ENCODE measurements at regions not wholly inside any gene's neighbourhood (a gene's known extent, or its start where the extent isn't known, plus 50 kb on each side); places are given as distances from the start of the nearest gene placed in this dataset.

GRCh38 chr14:104383996-104384775 lies 195.4 kb upstream of the C14orf180 start:
- H3K9me3 ChIP-seq (ENCODE audit: control insufficient read depth in 2 of 2, low read length in 2 of 2) = peaks cover 3% of the 10 kb centered on the region in 2 donors
- H3K4me3 ChIP-seq (ENCODE audit: low read length in 2 of 2) = no peak overlapping the region
- no peaks in the 10 kb centered on the region for H3K36me3 ChIP-seq (ENCODE audit: control insufficient read depth in 2 of 2, insufficient read depth in 2 of 2, low read length in 2 of 2)
- peaks cover 6 to 7% of the 10 kb centered on the region in 2 donors for H3K27me3 ChIP-seq (ENCODE audit: control insufficient read depth in 1 of 2, insufficient read depth in 2 of 2, low read length in 2 of 2)
- no peak overlapping the region for H3K27ac ChIP-seq (ENCODE audit: low read length)
- no peaks in the 10 kb centered on the region for H3K4me1 ChIP-seq (ENCODE audit: control insufficient read depth, insufficient read depth, low read length)
- H3K9ac ChIP-seq (ENCODE audit: low read length in 2 of 2) = no peak overlapping the region

- H3K4me1 ChIP-seq (ENCODE audit: control insufficient read depth, insufficient read depth, low read length) = no peaks in the 10 kb centered on the region
- peaks cover 3% of the 10 kb centered on the region in 2 donors for H3K9me3 ChIP-seq (ENCODE audit: control insufficient read depth in 2 of 2, low read length in 2 of 2)
- no peaks in the 10 kb centered on the region for H3K36me3 ChIP-seq (ENCODE audit: control insufficient read depth in 2 of 2, insufficient read depth in 2 of 2, low read length in 2 of 2)
- H3K27ac ChIP-seq (ENCODE audit: low read length) = no peak overlapping the region
- no peak overlapping the region for H3K4me3 ChIP-seq (ENCODE audit: low read length in 2 of 2)
- no peak overlapping the region for H3K9ac ChIP-seq (ENCODE audit: low read length in 2 of 2)
- peaks cover 3 to 7% of the 10 kb centered on the region in 2 donors for H3K27me3 ChIP-seq (ENCODE audit: control insufficient read depth in 1 of 2, insufficient read depth in 2 of 2, low read length in 2 of 2)
Measured at GRCh38 chr14:104384776-104385071, 194.8 kb upstream of the C14orf180 start.

- no peak overlapping the region for H3K27ac ChIP-seq (ENCODE audit: low read length)
- peaks cover 3 to 7% of the 10 kb centered on the region in 2 donors for H3K27me3 ChIP-seq (ENCODE audit: control insufficient read depth in 1 of 2, insufficient read depth in 2 of 2, low read length in 2 of 2)
- peaks cover 3% of the 10 kb centered on the region in 2 donors for H3K9me3 ChIP-seq (ENCODE audit: control insufficient read depth in 2 of 2, low read length in 2 of 2)
- no peaks in the 10 kb centered on the region for H3K36me3 ChIP-seq (ENCODE audit: control insufficient read depth in 2 of 2, insufficient read depth in 2 of 2, low read length in 2 of 2)
- no peak overlapping the region for H3K9ac ChIP-seq (ENCODE audit: low read length in 2 of 2)
- H3K4me3 ChIP-seq (ENCODE audit: low read length in 2 of 2) = no peak overlapping the region
- H3K4me1 ChIP-seq (ENCODE audit: control insufficient read depth, insufficient read depth, low read length) = no peaks in the 10 kb centered on the region
Measured at GRCh38 chr14:104385111-104385510, 194.5 kb upstream of the C14orf180 start.

- H3K4me1 ChIP-seq (ENCODE audit: control insufficient read depth, insufficient read depth, low read length) = no peaks in the 10 kb centered on the region
- no peaks in the 10 kb centered on the region for H3K36me3 ChIP-seq (ENCODE audit: control insufficient read depth in 2 of 2, insufficient read depth in 2 of 2, low read length in 2 of 2)
- H3K27ac ChIP-seq (ENCODE audit: low read length) = no peak overlapping the region
- no peak overlapping the region for H3K9ac ChIP-seq (ENCODE audit: low read length in 2 of 2)
- peaks cover 2 to 7% of the 10 kb centered on the region in 2 donors for H3K27me3 ChIP-seq (ENCODE audit: control insufficient read depth in 1 of 2, insufficient read depth in 2 of 2, low read length in 2 of 2)
- H3K4me3 ChIP-seq (ENCODE audit: low read length in 2 of 2) = no peak overlapping the region
- peaks cover under 1 to 3% of the 10 kb centered on the region in 2 donors for H3K9me3 ChIP-seq (ENCODE audit: control insufficient read depth in 2 of 2, low read length in 2 of 2)
Measured at GRCh38 chr14:104385531-104386101, 193.9 kb upstream of the C14orf180 start.

GRCh38 chr14:104386151-104386841 lies 193.3 kb upstream of the C14orf180 start:
- H3K9ac ChIP-seq (ENCODE audit: low read length in 2 of 2) = no peak overlapping the region
- H3K4me3 ChIP-seq (ENCODE audit: low read length in 2 of 2) = no peak overlapping the region
- H3K36me3 ChIP-seq (ENCODE audit: control insufficient read depth in 2 of 2, insufficient read depth in 2 of 2, low read length in 2 of 2) = no peaks in the 10 kb centered on the region
- H3K27me3 ChIP-seq (ENCODE audit: control insufficient read depth in 1 of 2, insufficient read depth in 2 of 2, low read length in 2 of 2) = peaks cover 2 to 7% of the 10 kb centered on the region in 2 donors
- no peak overlapping the region for H3K27ac ChIP-seq (ENCODE audit: low read length)
- H3K4me1 ChIP-seq (ENCODE audit: control insufficient read depth, insufficient read depth, low read length) = no peaks in the 10 kb centered on the region
- no peaks in the 10 kb centered on the region for H3K9me3 ChIP-seq (ENCODE audit: control insufficient read depth in 2 of 2, low read length in 2 of 2)

GRCh38 chr14:104387022-104388010 lies 192.2 kb upstream of the C14orf180 start:
- Histone ChIP-seq H3K9me3 (ENCODE audit: control insufficient read depth in 2 of 2, low read length in 2 of 2) (no peaks in the 10 kb centered on the region), H3K4me3 (ENCODE audit: low read length in 2 of 2) (no peak overlapping the region), H3K9ac (ENCODE audit: low read length in 2 of 2) (no peak overlapping the region), H3K27ac (ENCODE audit: low read length) (no peak overlapping the region), H3K27me3 (ENCODE audit: control insufficient read depth in 1 of 2, insufficient read depth in 2 of 2, low read length in 2 of 2) (peaks cover 3 to 7% of the 10 kb centered on the region in 2 donors), H3K4me1 (ENCODE audit: control insufficient read depth, insufficient read depth, low read length) (no peaks in the 10 kb centered on the region), H3K36me3 (ENCODE audit: control insufficient read depth in 2 of 2, insufficient read depth in 2 of 2, low read length in 2 of 2) (no peaks in the 10 kb centered on the region)

- H3K27me3 ChIP-seq (ENCODE audit: control insufficient read depth in 1 of 2, insufficient read depth in 2 of 2, low read length in 2 of 2) = peaks cover 3 to 7% of the 10 kb centered on the region in 2 donors
- H3K4me1 ChIP-seq (ENCODE audit: control insufficient read depth, insufficient read depth, low read length) = no peaks in the 10 kb centered on the region
- no peak overlapping the region for H3K9ac ChIP-seq (ENCODE audit: low read length in 2 of 2)
Measured at GRCh38 chr14:104388011-104388521, 191.5 kb upstream of the C14orf180 start.

GRCh38 chr14:104388541-104389325 lies 190.8 kb upstream of the C14orf180 start:
- H3K36me3 ChIP-seq (ENCODE audit: control insufficient read depth in 2 of 2, insufficient read depth in 2 of 2, low read length in 2 of 2) = no peaks in the 10 kb centered on the region
- no peak overlapping the region for H3K27ac ChIP-seq (ENCODE audit: low read length)
- no peaks in the 10 kb centered on the region for H3K9me3 ChIP-seq (ENCODE audit: control insufficient read depth in 2 of 2, low read length in 2 of 2)
- no peak overlapping the region for H3K4me3 ChIP-seq (ENCODE audit: low read length in 2 of 2)
- H3K27me3 ChIP-seq (ENCODE audit: control insufficient read depth in 1 of 2, insufficient read depth in 2 of 2, low read length in 2 of 2) = peaks cover 3 to 7% of the 10 kb centered on the region in 2 donors
- H3K9ac ChIP-seq (ENCODE audit: low read length in 2 of 2) = no peak overlapping the region
- H3K4me1 ChIP-seq (ENCODE audit: control insufficient read depth, insufficient read depth, low read length) = no peaks in the 10 kb centered on the region

More at GRCh38 chr14:104388011-104388521, 191.5 kb upstream of the C14orf180 start:
- Histone ChIP-seq H3K27ac (ENCODE audit: low read length) (no peak overlapping the region), H3K4me3 (ENCODE audit: low read length in 2 of 2) (no peak overlapping the region), H3K9me3 (ENCODE audit: control insufficient read depth in 2 of 2, low read length in 2 of 2) (no peaks in the 10 kb centered on the region), H3K36me3 (ENCODE audit: control insufficient read depth in 2 of 2, insufficient read depth in 2 of 2, low read length in 2 of 2) (no peaks in the 10 kb centered on the region)

DNA sequence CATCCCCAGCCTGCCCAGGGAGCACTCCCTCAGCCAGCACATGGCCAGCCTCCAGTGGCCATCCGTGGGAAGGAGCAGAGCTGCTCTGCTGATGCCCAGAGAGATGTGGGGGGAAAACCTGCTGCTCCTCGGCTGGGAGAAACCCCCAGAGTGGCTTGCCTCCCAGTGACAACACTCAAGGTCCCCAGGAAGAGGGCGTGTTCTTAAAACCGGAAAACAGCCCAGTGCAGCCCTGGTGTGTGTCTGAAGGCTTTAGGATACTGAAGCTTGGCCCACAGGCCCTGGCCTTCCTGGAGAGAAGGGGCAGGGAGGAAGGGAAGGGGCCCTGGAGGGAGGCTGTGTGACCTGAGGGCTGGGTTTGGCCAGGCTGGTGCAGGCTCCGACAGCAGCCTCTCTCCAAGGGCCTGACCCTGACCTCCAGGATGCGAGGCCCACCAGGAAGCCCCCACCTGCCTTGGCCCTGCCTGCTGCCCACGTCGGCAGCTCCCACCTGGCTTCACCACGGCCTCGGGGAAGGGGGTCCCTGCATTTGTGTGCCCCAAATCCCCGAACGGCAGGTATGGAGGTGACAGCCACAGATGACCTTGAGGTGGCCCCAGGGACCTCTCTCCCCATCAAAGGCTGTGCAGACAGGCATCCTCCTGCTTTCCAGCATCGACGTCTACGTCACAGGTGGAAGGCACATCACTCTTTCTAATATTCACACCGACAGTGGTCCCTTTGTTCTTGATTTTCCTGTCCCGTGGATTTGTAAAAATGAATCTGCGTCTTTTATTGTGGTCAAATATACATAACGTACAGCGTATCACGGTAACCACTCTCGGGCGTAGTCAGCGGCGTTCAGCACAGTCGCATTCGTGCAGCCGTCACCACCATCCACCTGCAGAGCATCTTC lies 190.0 kb upstream of the C14orf180 start:
- Histone ChIP-seq H3K27me3 (ENCODE audit: control insufficient read depth in 1 of 2, insufficient read depth in 2 of 2, low read length in 2 of 2) (peaks cover 2 to 6% of the 10 kb centered on the region in 2 donors), H3K4me3 (ENCODE audit: low read length in 2 of 2) (no peak overlapping the region), H3K4me1 (ENCODE audit: control insufficient read depth, insufficient read depth, low read length) (no peaks in the 10 kb centered on the region), H3K36me3 (ENCODE audit: control insufficient read depth in 2 of 2, insufficient read depth in 2 of 2, low read length in 2 of 2) (no peaks in the 10 kb centered on the region), H3K27ac (ENCODE audit: low read length) (no peak overlapping the region), H3K9ac (ENCODE audit: low read length in 2 of 2) (no peak overlapping the region), H3K9me3 (ENCODE audit: control insufficient read depth in 2 of 2, low read length in 2 of 2) (no peaks in the 10 kb centered on the region)

Data from stomach smooth muscle (tissue), 2 donors.